ENCODE measurements at regions not wholly inside any gene's neighbourhood (a gene's known extent, or its start where the extent isn't known, plus 50 kb on each side); places are given as distances from the start of the nearest gene placed in this dataset.

DNA sequence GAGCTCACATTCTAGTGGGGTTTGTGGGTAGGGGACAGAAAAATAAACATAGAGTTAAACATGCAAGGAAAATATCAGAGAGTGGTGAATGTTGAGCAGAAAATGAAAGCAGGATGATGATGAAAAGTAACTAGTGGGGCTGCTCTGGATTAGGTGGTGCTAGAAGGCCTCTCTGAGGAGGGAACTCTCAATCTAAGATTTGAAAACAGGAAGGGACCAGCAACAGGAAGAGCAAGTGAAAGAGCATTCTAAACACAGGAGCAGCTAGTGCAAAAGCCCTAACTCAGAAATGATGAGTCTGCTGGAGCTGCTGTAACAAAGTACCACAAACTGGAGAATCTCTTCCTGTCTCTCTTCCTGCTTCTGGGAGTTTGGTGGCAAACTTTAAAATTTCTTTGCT, 468.6 kb upstream of the AGTR1 start:
- TF ChIP-seq CTCF (IDR thresholded peaks at IDR 0.05) (no peak), POLR2A (IDR thresholded peaks at IDR 0.05) (no peak)

All from breast epithelium (tissue), 3 donors.